ENCODE measurements at regions not wholly inside any gene's neighbourhood (a gene's known extent, or its start where the extent isn't known, plus 50 kb on each side); places are given as distances from the start of the nearest gene placed in this dataset.

DNA sequence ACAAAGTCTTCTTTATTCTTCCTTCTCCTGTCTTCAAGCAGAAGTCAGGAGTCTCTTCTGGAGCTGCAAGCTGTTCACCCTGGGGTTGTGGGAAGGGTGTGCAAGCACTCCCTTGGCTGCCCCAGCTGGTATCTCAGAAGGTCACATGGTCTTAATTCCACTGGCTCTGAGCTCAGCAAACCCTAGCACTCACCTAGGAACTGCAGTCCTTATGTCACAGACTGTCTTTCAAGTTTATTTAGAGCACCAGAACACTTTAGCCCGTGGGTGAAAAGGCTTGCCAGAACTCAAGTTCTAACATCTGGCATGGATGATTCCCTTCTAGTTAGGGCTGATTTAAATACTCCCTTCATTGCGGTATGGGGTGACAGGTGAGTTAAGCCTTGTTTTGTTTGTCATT is 379.0 kb downstream of the CCER1 start:
- TF ChIP-seq EP300 (IDR thresholded peaks at IDR 0.05) = no peak
- TF ChIP-seq, protein P1, sequence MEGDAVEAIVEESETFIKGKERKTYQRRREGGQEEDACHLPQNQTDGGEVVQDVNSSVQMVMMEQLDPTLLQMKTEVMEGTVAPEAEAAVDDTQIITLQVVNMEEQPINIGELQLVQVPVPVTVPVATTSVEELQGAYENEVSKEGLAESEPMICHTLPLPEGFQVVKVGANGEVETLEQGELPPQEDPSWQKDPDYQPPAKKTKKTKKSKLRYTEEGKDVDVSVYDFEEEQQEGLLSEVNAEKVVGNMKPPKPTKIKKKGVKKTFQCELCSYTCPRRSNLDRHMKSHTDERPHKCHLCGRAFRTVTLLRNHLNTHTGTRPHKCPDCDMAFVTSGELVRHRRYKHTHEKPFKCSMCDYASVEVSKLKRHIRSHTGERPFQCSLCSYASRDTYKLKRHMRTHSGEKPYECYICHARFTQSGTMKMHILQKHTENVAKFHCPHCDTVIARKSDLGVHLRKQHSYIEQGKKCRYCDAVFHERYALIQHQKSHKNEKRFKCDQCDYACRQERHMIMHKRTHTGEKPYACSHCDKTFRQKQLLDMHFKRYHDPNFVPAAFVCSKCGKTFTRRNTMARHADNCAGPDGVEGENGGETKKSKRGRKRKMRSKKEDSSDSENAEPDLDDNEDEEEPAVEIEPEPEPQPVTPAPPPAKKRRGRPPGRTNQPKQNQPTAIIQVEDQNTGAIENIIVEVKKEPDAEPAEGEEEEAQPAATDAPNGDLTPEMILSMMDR (IDR thresholded peaks at IDR 0.05) = no peak
- TF ChIP-seq POLR2AphosphoS5 (IDR thresholded peaks at IDR 0.05) = no peak

Measured in sigmoid colon (tissue), 4 donors.